CD4-positive, alpha-beta T cell treated with Interleukin-17A for 1 hour (primary cell): ENCODE measurements at regions not wholly inside any gene's neighbourhood (a gene's known extent, or its start where the extent isn't known, plus 50 kb on each side); places are given as distances from the start of the nearest gene placed in this dataset.
"Not testable (repeated sequence)": the region's sequence is repeated elsewhere in the genome, so short reads cannot be mapped to it uniquely, and the experiment has no call there.

Experiments
- DNase-seq: peaks from one replicate; pipeline ENCODE4 v3.0.0-alpha.2; 2020

DNA sequence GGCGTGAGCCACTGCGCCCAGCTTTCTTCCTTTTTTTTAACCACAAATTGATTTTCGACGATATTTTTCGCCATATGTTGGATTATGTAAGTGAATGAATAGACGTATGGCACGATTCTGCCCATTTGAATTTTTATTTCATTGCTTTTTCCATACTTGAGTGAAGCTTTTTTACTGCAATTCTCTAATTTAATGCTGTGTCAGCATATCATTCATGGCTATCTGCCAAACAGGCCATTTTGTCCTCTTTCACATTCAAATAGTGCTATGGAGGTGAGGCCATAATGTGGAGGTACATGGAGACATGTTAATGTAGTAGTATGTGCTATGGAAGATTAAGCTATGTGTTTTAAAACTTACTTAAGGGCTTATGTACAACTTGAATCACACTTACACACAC is 152.1 kb upstream of the TUSC1 start:
- DNase-seq = no peak

DNA sequence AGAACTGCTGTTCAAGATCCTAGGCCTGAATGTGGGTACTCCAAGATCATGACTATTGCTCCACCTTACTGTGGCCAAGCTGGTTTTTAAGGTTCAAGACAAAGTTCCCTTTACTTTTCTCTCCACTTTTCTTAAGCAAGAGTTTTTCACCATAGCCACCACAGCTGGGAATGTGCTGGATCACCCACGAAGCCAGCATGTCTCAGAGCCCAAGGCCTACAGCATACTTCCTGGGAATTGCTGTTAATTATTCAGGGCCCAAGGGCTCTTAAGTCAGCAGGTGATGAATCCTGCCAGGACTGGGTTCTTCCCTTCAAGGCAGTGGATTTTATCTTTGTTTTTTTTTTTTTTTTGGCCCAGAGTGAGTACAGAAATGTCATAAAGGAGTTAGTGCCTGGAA is 149.4 kb upstream of the TUSC1 start:
- DNase-seq = no peak

DNA sequence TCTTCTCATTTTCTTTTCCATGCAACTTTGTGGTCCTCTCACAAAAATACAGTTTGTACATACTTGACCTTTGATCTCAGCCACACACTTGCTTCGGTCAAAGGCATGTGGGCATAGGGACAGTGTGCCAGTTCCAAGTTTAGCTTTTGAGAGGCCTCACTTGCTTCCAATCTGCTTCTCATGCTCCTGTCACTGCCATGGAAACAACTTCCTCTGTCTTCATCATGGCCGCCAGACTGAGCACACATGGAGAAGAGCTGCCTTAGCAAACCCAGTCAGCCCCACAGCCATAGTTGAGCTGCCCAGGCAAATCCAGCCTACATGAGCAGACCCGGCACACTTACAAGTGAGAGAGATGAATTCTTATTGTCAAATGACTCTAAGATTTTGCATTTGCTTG is 138.2 kb upstream of the TUSC1 start:
- DNase-seq = no peak

DNA sequence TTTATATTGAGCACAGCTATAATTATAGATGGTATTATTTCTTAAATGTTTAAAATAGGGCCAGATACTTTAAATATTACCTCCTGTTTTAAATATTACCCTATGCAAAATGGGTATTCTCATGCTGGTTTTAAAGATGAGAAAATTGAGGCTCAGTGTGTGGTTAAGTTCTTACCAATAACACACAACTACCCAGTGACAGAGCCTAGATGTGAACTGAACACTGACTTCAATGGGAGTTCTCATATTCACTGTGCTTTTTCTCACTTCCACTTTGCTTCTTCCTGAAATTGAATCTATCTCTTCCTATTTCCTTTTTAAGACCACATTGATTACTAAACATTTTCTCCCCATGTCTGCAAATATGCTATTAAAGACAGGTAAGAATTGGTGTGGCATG is 135.8 kb upstream of the TUSC1 start:
- DNase-seq = no peak

DNA sequence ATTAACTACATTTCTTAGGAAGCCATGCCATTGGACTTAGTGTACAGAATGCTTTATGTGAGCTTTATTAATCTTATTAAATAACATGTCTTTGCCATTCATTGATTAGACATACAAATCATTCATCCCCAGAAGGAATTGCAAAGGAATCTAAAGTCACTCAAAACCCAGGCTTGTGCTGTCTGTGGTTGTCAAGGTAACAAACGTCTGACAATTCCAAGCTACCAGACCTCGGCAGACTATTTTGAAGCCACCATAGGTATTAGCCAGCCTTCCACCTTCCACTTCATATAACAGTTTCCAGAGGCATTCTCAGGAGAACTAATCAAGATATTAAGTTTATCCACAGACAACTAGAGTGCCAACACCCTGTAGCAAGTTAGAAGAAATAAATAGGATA is 135.2 kb upstream of the TUSC1 start:
- no peak for DNase-seq

DNA sequence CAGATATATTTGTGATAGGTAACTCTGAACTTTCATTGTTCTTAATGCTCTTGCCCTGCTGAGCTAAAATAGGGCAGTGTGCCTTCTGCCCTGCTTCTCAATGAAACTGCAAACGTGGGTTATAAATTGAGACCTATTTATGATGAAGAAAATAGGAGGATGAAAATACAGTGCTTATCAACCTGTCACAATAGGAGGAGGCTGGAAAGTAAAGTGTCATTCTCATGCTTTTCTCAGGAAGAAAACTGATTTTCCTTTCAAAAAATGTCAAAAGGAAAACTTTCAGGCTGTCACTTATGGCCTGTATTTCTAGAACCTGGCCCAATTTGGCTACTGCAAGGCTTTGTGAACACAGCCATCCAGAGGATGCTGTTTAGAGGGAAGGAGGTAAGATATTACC is 130.3 kb upstream of the TUSC1 start:
- no peak for DNase-seq

DNA sequence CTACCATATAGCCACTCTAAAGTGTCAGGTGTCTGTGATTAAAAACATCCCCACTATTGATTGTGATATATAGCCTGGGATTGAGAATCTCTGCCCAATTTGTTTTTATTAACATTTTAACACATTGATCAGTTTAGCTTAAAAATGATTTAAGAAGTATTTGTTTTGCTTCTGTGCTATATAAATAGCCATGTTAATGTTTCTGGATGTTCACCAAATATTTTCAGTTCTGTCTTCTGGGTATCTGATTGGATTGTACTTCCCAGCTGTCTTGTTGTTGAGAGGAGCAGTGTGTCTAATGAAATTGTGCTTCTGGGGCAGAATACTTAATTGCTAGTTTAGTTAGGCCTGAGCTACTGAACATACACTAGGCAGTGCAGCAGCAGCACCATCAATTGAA is 126.6 kb upstream of the TUSC1 start:
- DNase-seq = no peak

DNA sequence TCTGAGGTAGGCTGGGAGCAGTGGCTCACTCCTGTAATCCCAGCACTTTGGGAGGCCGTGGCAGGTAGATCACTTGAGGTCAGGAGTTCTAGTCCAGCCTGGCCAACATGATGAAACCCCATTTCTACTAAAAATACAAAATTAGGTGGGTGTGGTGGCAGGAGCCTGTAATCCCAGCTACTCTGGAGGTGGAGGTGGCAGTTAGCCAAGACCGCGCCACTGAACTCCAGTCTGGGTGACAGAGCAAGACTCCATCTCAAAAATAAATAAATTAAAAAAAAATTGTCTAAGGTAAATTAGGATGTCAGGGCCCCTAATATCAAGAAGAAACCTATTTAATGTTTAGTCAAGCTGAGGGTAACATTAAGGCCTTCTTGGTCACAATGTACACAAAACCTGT is 123.7 kb upstream of the TUSC1 start:
- DNase-seq = not testable (repeated sequence)

DNA sequence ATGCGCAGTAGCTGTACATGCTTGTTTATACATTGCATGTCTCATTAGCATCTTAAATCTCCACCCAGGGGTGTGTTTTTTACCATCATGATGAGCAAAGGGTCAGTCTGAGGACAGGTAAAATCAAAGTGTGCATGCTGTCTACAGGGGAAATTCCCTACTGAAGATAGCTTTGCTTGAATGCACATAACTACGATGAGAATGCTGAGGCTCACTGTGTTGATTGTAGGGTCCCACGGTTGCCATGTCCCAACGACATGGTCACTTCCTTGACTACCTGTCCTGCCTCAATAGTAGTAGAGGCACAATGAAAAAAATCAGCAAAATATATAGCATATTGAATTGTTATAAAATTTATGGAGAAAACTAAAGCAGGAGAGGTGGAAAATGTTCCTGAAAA is 95.6 kb upstream of the TUSC1 start:
- no peak for DNase-seq

DNA sequence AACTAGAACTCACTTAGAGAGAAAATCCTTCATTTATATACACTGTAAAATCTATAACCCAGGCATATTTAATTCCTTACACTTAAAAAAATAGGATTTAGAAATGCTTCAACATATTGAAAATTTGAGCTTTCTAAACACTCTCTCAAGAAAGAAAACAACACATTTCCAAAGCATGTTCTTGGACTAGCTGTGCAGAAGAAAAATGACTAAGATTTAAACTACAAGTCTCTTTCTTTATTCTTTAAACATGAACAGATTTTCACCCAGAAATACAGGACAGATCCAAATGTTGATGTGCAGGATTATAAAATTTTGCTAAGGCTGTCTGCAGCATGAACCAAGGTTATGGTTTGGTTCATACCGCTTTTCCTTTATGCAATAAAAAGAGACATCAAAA is 77.7 kb upstream of the TUSC1 start:
- DNase-seq = no peak

DNA sequence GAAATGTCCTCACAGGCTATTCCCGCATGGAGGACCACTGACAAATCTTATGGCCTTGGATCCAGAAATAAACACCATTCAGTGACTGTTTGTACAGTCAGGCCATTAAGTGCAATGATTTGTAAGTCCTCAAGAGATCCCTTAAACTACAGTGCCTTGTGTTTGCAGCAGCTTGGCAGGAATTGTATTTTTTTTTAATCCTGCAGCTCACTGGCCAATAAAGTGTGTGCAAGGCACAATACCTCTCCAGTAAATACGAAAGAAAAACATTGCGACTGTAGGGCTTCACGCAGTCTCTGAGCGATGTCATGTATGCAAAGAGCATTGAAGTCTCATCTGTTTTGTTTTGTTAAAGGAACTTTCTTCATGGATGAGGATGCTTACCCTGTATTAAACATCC is 74.2 kb upstream of the TUSC1 start:
- DNase-seq = no peak

DNA sequence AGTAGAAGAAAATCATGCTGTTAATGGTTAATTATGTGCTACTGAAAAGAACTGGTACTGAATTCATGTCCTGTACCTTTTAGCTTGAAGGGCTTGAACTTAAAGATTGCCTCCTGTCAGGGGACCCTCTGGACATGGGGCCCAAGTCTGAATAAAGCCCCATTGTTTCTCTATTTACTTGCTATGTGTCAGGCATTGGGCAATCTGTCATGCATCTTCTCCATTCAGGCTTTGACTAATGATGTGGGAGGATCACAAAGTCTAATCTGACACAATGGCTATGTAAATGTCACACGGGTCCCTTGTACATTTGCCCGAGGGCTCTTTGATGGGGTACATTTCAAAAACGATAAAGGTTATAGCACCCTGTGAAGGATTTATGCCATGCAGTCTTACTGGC is 64.0 kb upstream of the TUSC1 start:
- no peak for DNase-seq

DNA sequence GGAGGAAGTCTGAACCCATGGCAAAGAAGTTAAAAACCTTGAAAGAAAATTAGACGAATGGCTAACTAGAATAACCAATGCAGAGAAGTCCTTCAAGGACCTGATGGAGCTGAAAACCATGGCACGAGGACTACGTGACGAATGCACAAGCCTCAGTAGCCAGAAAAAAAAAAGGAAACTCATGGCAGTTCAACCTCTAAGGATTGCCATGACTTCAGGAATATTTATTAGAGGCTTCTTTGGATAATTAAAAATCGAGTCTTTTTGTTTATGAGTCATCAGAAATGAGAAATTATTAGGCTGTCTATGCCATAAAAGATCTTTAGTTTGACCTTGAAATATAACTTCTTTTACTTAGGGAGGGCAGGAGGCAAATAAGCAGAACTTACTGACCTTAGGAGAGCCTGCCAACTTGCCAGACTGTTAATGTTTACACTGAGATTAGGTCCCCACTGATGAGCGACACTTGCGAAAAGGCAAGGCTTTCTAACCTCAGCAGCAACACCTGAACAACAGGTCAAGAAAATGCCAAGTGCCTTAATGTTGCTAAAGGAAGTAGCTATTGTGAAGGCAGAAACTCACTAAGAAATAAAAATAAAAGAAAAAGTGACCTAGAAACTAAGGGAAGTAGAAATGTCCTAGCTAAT is 55.2 kb upstream of the TUSC1 start:
- no peak for DNase-seq

DNA sequence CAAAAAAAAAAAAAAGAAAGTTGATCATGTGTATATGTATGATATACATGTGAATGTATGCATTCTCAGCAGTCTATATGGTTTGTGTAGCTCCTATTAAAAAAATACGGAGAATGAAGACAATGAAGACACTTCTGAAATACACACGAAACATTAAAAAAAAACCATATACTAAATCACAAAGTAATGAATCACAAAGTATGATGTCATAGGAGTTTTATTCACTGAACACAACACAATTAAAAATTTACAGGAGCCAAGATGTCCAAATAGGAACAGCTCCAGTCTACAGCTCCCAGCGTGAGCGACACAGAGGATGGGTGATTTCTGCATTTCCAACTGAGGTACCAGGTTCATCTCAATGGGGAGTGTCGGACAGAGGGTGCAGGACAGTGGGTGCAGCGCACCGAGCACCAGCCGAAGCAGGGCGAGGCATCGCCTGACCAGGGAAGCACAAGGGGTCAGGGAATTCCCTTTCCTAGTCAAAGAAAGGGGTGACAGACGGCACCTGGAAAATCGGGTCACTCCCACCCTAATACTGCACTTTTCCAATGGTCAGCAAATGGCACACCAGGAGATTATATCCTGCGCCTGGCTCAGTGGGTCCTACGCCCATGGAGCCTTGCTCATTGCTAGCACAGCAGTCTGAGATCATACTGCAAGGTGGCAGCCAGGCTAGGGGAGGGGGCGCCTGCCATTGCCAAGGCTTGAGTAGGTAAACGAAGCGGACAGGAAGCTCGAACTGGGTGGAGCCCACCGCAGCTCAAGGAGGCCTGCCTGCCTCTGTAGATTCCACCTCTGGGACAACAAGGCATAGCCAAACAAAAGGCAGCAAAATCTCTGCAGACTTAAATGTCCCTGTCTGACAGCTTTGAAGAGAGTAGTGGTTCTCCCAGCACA is 53.9 kb upstream of the TUSC1 start:
- not testable (repeated sequence) for DNase-seq
